ENCODE measurements at regions not wholly inside any gene's neighbourhood (a gene's known extent, or its start where the extent isn't known, plus 50 kb on each side); places are given as distances from the start of the nearest gene placed in this dataset.

GRCh38 chr20:24050119-24050518 lies 61.5 kb upstream of the GGTLC1 start:
- no peak for DNase-seq
- no peaks in the 10 kb centered on the region for H3K36me3 ChIP-seq
- H3K27me3 ChIP-seq = no peaks in the 10 kb centered on the region
- TF ChIP-seq CTCF (IDR thresholded peaks at IDR 0.05) (no peak), POLR2A (IDR thresholded peaks at IDR 0.05) (no peak), EP300 (IDR thresholded peaks at IDR 0.05) (no peak)
- intact Hi-C loops (cut with DNase I) = no loop called here
- no peaks in the 10 kb centered on the region for H3K4me1 ChIP-seq (ENCODE audit: insufficient read depth)
- no peaks in the 10 kb centered on the region for H3K9me3 ChIP-seq
- WGBS, 3 donors = 63 to 68% (median 68%) methylated on average over 3 of the region's 3 CpGs
- H3K4me3 ChIP-seq = no peak overlapping the region
- no peak overlapping the region for H3K27ac ChIP-seq

- no peaks in the 10 kb centered on the region for H3K27me3 ChIP-seq
- no peaks in the 10 kb centered on the region for H3K9me3 ChIP-seq
- 81 to 98% (median 87%) methylated on average over 2 of the region's 2 CpGs for WGBS, 3 donors
- H3K4me1 ChIP-seq (ENCODE audit: insufficient read depth) = no peaks in the 10 kb centered on the region
- H3K4me3 ChIP-seq = no peak overlapping the region
- DNase-seq = no peak
- H3K27ac ChIP-seq = no peak overlapping the region
- intact Hi-C loops (cut with DNase I) = no loop called here
- TF ChIP-seq POLR2A (IDR thresholded peaks at IDR 0.05) = no peak
- no peak for TF ChIP-seq EP300 (IDR thresholded peaks at IDR 0.05)
- no peaks in the 10 kb centered on the region for H3K36me3 ChIP-seq
Observed at GRCh38 chr20:24049081-24049480, 60.5 kb upstream of the GGTLC1 start.

GRCh38 chr20:24048024-24048611 lies 59.5 kb upstream of the GGTLC1 start:
- no peak for TF ChIP-seq CTCF (IDR thresholded peaks at IDR 0.05)
- TF ChIP-seq EP300 (IDR thresholded peaks at IDR 0.05) = no peak
- no peak for TF ChIP-seq POLR2A (IDR thresholded peaks at IDR 0.05)
- no peaks in the 10 kb centered on the region for H3K9me3 ChIP-seq
- intact Hi-C loops (cut with DNase I) = no loop called here
- H3K27me3 ChIP-seq = no peaks in the 10 kb centered on the region
- H3K27ac ChIP-seq = no peak overlapping the region
- DNase-seq = no peak
- no peaks in the 10 kb centered on the region for H3K36me3 ChIP-seq
- 70 to 76% (median 76%) methylated on average over 16 of the region's 16 CpGs for WGBS, 3 donors
- H3K4me3 ChIP-seq = no peak overlapping the region
- no peaks in the 10 kb centered on the region for H3K4me1 ChIP-seq (ENCODE audit: insufficient read depth)

GRCh38 chr20:24046888-24047287 lies 58.3 kb upstream of the GGTLC1 start:
- 38 to 59% (median 49%) methylated on average over 1 of the region's 1 CpG for WGBS, 3 donors
- Histone ChIP-seq H3K9me3 (no peaks in the 10 kb centered on the region), H3K4me3 (no peak overlapping the region), H3K4me1 (ENCODE audit: insufficient read depth) (no peaks in the 10 kb centered on the region), H3K27ac (no peak overlapping the region), H3K27me3 (no peaks in the 10 kb centered on the region), H3K36me3 (no peaks in the 10 kb centered on the region)
- TF ChIP-seq CTCF (IDR thresholded peaks at IDR 0.05) = no peak
- no peak for TF ChIP-seq EP300 (IDR thresholded peaks at IDR 0.05)
- TF ChIP-seq POLR2A (IDR thresholded peaks at IDR 0.05) = no peak
- no peak for DNase-seq
- intact Hi-C loops (cut with DNase I) = no loop called here

GRCh38 chr20:24045621-24046318 lies 57.2 kb upstream of the GGTLC1 start:
- Histone ChIP-seq H3K4me1 (ENCODE audit: insufficient read depth) (no peaks in the 10 kb centered on the region), H3K9me3 (no peaks in the 10 kb centered on the region), H3K36me3 (no peaks in the 10 kb centered on the region), H3K27me3 (no peaks in the 10 kb centered on the region), H3K4me3 (no peak overlapping the region), H3K27ac (no peak overlapping the region)
- intact Hi-C loops (cut with DNase I) = no loop called here
- no peak for TF ChIP-seq EP300 (IDR thresholded peaks at IDR 0.05)
- TF ChIP-seq POLR2A (IDR thresholded peaks at IDR 0.05) = no peak
- no peak for TF ChIP-seq CTCF (IDR thresholded peaks at IDR 0.05)
- no peak for DNase-seq
- WGBS, 3 donors = 70 to 79% (median 70%) methylated on average over 10 of the region's 10 CpGs
